KBM-7 (cell line): ENCODE measurements at regions not wholly inside any gene's neighbourhood (a gene's known extent, or its start where the extent isn't known, plus 50 kb on each side); places are given as distances from the start of the nearest gene placed in this dataset.

ENCODE experiments used
- DNase-seq: peaks from one replicate; pipeline ENCODE4 v3.0.0-alpha.2; 2015
- in situ Hi-C: fragments of 300-500 bp; cut with MboI; formaldehyde crosslinking; loops from 2 replicates; pipeline ENCODE4 v1.14.3; 2020; ENCODE audit warnings: low sequenced_read_pairs, low pct_unique_long_range_greater_than_20kb, mixed read lengths

DNA sequence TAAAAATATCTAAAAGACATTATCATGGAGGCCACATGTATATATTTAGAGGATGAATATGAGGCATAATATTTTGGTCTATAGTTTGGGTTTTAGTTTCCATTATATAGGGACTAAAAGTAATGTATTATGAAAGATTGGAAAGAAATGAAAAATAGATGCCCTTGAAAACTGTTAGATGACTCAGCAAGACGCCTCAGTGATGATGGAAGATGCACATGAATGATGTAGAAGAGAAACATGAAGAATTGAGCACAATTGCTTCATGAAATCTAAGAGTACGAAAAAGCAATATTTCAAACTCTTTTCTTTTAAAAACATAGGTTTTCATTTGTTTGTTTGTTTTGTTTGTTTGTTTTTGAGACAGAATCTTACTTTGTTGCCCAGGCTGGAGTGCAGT, 89.8 kb downstream of the ARL4A start:
- no peak for DNase-seq
- in situ Hi-C loops: no loop called here

- in situ Hi-C loops: no loop called here
- no peak for DNase-seq
These were observed 92.5 kb downstream of the ARL4A start for GRCh38 chr7:12779947-12780346.

DNA sequence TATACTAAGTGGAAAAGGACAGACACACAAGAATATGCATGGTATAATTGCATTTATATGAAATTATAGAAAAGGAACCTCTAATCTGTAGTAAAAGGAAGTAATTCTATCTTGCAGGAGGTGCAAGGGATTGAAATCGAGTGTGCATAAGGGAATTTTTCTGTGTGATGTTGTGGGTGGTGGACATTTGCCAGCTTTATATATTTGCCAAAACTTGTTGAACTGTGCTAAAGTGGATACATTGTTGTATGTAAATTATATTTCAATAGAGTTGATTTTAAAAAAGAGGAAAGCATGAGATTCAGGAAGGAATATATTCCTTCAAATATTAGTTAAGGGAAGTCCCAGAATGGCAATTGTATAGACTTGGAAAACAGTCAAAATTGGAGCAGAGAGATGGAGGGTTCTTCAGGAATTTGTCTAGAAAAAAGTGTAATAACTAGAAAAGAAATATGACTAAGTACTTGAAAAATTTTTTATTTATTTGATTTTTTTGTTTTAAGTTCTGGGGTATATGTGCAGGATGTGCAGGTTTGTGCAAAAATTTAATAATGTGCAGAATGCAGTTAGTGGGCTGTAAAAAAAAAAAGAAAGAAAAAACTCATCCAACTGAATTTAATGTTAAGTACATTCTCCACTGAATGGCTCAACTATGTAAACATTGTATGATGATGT, 96.1 kb downstream of the ARL4A start:
- no peak for DNase-seq
- in situ Hi-C loops: no loop called here

- in situ Hi-C loops: no loop called here
- no peak for DNase-seq
These were observed 98.0 kb downstream of the ARL4A start for GRCh38 chr7:12785473-12785872.

- in situ Hi-C loops: no loop called here
- DNase-seq: no peak
These were observed 99.1 kb downstream of the ARL4A start for GRCh38 chr7:12786494-12786893.

- in situ Hi-C loops: no loop called here
- DNase-seq: no peak
These were observed 100.7 kb downstream of the ARL4A start for GRCh38 chr7:12788171-12788570.

DNA sequence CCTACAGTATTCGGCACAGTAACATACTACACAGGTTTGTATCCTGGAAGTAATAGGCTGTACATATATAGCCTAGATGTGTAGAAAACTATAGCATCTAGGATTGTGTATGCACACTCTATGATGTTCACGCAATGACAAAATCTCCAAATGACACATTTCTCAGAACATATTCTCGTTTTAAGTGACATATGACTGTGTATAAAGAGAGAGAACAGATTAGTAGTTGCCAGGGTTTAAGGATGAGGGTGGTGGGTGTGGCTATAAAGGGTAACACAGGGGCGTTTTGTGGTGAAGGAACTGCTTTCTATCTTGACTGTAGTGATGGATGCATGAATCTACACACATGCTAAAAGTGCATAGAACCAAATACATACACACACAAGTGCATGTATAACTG, 101.2 kb downstream of the ARL4A start:
- in situ Hi-C loops: no loop called here
- no peak for DNase-seq

- no peak for DNase-seq
- in situ Hi-C loops: no loop called here
These were observed 107.4 kb downstream of the ARL4A start for GRCh38 chr7:12794722-12795302.

GRCh38 chr7:12796397-12797127, 109.1 kb downstream of the ARL4A start:
- DNase-seq: no peak
- in situ Hi-C loops: no loop called here

- no peak for DNase-seq
- in situ Hi-C loops: no loop called here
These were observed 113.1 kb downstream of the ARL4A start for GRCh38 chr7:12800486-12800885.

DNA sequence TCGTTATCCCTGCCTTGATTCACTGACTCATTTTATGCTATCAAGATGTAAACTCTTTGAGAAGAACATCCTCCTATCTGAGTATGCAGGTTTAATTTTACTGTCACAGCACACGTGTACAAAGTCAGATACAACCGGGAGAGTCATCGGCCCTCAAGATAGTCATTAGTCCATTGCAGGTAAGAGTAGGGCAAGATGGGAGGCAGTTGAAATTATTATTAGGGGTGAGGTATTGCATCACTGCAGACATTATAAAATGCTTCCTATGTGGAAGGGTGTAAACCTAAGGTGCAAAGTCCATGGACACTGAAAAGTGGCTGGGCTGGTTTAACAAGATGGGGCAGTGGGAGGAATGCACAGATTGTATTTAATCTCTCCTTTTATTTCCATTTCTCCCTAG, 113.7 kb downstream of the ARL4A start:
- no peak for DNase-seq
- in situ Hi-C loops: no loop called here

DNA sequence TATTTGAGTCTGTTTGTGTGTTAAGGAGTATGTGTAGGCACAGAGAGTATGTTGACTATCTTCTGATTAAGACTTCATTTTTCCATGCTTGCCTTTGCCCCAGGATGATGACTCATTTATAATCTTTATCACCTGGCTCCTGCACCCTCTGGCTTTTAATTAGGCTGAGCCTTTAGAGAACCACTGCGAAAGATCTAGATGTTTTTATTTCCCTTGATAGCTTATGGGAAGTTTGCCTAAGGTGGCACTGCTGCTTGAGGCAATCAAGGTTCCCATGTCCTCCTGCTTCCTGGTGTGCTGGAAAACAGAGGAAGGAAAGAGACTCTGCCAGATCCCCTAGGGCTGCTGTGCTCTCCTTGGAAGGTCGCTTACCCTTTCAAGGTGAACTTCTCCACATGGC, 114.6 kb downstream of the ARL4A start:
- in situ Hi-C loops: no loop called here
- no peak for DNase-seq

DNA sequence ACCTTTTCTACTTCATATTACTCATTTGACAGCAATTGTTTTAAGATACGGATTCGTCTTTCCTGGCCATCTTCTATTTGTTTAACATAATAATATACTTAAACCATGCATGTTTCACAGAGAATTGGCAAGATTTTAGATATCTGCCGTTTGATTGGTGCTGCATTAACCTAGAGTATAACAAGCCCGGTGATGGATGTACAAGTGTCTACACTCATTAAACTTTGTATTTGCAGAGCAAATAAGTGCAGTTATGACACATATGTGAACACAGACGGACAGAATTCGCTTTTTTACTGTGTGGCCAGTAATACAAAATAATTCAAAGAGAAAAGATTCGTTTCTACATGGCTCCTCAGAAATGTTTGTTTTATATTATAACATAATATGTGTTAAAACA, 116.1 kb downstream of the ARL4A start:
- in situ Hi-C loops: no loop called here
- DNase-seq: no peak

- in situ Hi-C loops: no loop called here
- no peak for DNase-seq
These were observed 118.1 kb downstream of the ARL4A start for GRCh38 chr7:12805518-12805928.

DNA sequence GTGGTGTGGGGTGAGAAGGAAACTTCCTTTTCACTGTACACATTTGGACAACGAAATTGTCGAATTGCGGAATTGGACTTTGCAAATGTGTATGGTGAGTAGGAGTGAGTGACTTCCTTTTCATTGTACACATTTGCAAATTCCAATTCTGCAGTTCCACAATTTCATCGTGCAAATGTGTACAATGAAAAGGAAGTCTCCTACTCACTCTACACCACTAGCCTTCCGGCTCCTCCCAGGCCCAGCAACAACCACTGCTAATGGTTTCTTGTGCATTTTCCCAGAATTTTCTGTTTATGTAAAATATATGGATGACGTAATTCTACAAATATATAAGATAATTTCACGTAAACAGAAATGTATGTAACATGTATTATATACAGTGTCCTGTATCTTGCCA, 118.5 kb downstream of the ARL4A start:
- in situ Hi-C loops: no loop called here
- peak; percentile 93 for DNase-seq

GRCh38 chr7:12809476-12809875, 122.0 kb downstream of the ARL4A start:
- DNase-seq: peak; percentile 21
- in situ Hi-C loops: no loop called here

DNA sequence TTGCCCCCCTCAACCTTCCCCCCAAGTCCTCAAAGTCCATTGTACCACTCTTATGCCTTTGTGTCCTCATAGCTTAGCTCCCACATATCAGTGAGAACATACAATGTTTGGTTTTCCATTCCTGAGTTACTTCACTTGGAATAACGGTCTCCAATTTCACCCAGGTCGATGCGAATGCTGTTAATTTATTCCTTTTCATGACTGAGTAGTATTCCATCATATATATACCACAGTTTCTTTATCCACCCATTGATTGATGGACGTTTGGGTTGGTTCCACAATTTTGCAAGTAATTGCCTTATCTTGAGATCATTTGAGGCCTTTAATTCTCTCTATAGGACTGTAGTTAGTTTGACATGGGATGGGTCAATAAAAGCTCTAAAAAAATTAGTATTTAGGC, 124.7 kb downstream of the ARL4A start:
- DNase-seq: no peak
- in situ Hi-C loops: no loop called here

GRCh38 chr7:12814107-12814506, 126.7 kb downstream of the ARL4A start:
- DNase-seq: no peak

GRCh38 chr7:12814828-12815227, 127.4 kb downstream of the ARL4A start:
- no peak for DNase-seq
- in situ Hi-C loops: no loop called here

More at GRCh38 chr7:12814107-12814506, 126.7 kb downstream of the ARL4A start:
- in situ Hi-C loops: no loop called here

GRCh38 chr7:12815426-12815825, 128.0 kb downstream of the ARL4A start:
- in situ Hi-C loops: no loop called here
- DNase-seq: no peak

DNA sequence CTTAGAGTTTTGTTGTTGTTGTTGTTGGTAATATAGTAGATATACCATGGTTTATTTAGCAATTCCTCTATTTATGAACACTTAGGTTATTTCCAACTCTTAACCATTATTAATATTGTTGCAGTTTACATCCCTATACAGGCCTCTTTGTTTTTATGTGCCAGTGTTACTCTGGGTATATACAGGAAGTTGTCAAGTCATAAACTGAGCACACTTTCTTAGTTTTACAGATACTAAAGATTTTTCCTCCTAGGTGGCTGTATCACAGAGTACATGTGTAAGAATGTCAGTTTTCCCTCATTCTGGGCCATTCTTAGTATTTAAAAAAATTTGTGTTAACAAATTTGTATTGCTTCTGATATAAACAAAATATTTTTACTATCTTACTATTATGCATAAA, 128.4 kb downstream of the ARL4A start:
- DNase-seq: no peak
- in situ Hi-C loops: no loop called here
